ENCODE measurements at regions not wholly inside any gene's neighbourhood (a gene's known extent, or its start where the extent isn't known, plus 50 kb on each side); places are given as distances from the start of the nearest gene placed in this dataset.

GRCh38 chr4:152154433-152154832, 381.5 kb downstream of the FBXW7 start:
- intact Hi-C loops (cut with micrococcal nuclease), result no loop called here

More at GRCh38 chr4:152154433-152154832, 381.5 kb downstream of the FBXW7 start:
- no peak overlapping the region for H3K4me2 ChIP-seq (replicated peaks; ENCODE audit: low read depth, low read length, poor library complexity, severe bottlenecking)
- no peak for DNase-seq
- no peaks in the 10 kb centered on the region for H3K36me3 ChIP-seq (replicated peaks in 1 of 2; ENCODE audit: control extremely low read depth in 1 of 2, control insufficient read depth in 1 of 2, extremely low read depth in 1 of 2, insufficient read depth in 2 of 2, low read length in 1 of 2)
- WGBS (ENCODE audit: insufficient coverage), result no CpG with 5 or more reads among the region's 2 CpGs
- no peak overlapping the region for H3K9ac ChIP-seq (ENCODE audit: low read length)
- Mint-ChIP-seq H3K9me3 (ENCODE audit: insufficient read depth) (no peaks in the 10 kb centered on the region), H3K27me3 (peaks cover 17% of the 10 kb centered on the region), H3K27ac (no peak overlapping the region), H3K4me3 (no peak overlapping the region), H3K4me1 (no peaks in the 10 kb centered on the region)
- no peak overlapping the region for H3K4me3 ChIP-seq (ENCODE audit: control extremely low read depth in 1 of 5, extremely low read depth in 1 of 5, insufficient read depth in 1 of 5, low read depth in 2 of 5, low read length in 4 of 5)
- H4K20me1 ChIP-seq (ENCODE audit: control insufficient read depth, insufficient read depth, low read length, poor library complexity, severe bottlenecking), result no peaks in the 10 kb centered on the region
- POLR2A ChIA-PET, result no interaction called here
- peaks cover 0 to 3% (median 0%) of the 10 kb centered on the region in 4 experiments for H3K27me3 ChIP-seq (replicated peaks in 1 of 4; ENCODE audit: control extremely low read depth in 1 of 4, control insufficient read depth in 3 of 4, insufficient read depth in 4 of 4, low read length in 3 of 4)
- H3K79me2 ChIP-seq (ENCODE audit: control insufficient read depth, insufficient read depth, low read length), result no peaks in the 10 kb centered on the region
- CTCF ChIA-PET, result no interaction called here
- no peak overlapping the region for H3K27ac ChIP-seq (ENCODE audit: low read length in 2 of 2)
- TF ChIP-seq CTCF (IDR thresholded peaks at IDR 0.05), result no peak
- TF ChIP-seq EZH2 (IDR thresholded peaks at IDR 0.05; ENCODE audit: borderline replicate concordance, insufficient read depth, low read depth, low read length, poor library complexity, severe bottlenecking), result no peak
- ATAC-seq (ENCODE audit: low read depth), result no peak
- H3K4me1 ChIP-seq (ENCODE audit: control insufficient read depth in 2 of 2, insufficient read depth in 2 of 2, low read length in 2 of 2), result no peaks in the 10 kb centered on the region
- peaks cover 0 to 3% (median 0%) of the 10 kb centered on the region in 3 donors for H3K9me3 ChIP-seq (ENCODE audit: control extremely low read depth in 1 of 3, control insufficient read depth in 2 of 3, insufficient read depth in 1 of 3, low read length in 2 of 3)
- no peak overlapping the region for H2AFZ ChIP-seq (ENCODE audit: insufficient read depth, low read depth, low read length, poor library complexity, severe bottlenecking)

Data from B cell (primary cell).